ENCODE measurements at regions not wholly inside any gene's neighbourhood (a gene's known extent, or its start where the extent isn't known, plus 50 kb on each side); places are given as distances from the start of the nearest gene placed in this dataset.

GRCh38 chr1:73804935-73805334 is 393.0 kb downstream of the LRRIQ3 start:
- DNase-seq (no peak), ATAC-seq (no peak)
- no peak for TF ChIP-seq POLR2A (IDR thresholded peaks at IDR 0.05)
- no peak for TF ChIP-seq CTCF (IDR thresholded peaks at IDR 0.05)
- peaks cover 4% of the 10 kb centered on the region for H3K4me1 ChIP-seq
- no peaks in the 10 kb centered on the region for H3K36me3 ChIP-seq (replicated peaks in 1 of 2; ENCODE audit: insufficient read depth in 1 of 2, low read depth in 2 of 2)
- no peaks in the 10 kb centered on the region for H3K27me3 ChIP-seq
- intact Hi-C loops (cut with DNase I) = no loop called here
- H3K4me3 ChIP-seq = no peak overlapping the region
- no peaks in the 10 kb centered on the region for H3K9me3 ChIP-seq
- H3K27ac ChIP-seq = no peak overlapping the region
- 65 to 78% methylated on average over 3 of the region's 3 CpGs for WGBS, 2 donors

- DNase-seq = no peak
- 23% methylated on average over 4 of the region's 4 CpGs for WGBS, 2 donors
- no peak for ATAC-seq
Observed at GRCh38 chr1:73803380-73803779, 394.6 kb downstream of the LRRIQ3 start.

GRCh38 chr1:73801912-73802429 is 396.0 kb downstream of the LRRIQ3 start:
- Histone ChIP-seq H3K9me3 (no peaks in the 10 kb centered on the region), H3K4me3 (no peak overlapping the region), H3K36me3 (replicated peaks in 1 of 2; ENCODE audit: insufficient read depth in 1 of 2, low read depth in 2 of 2) (no peaks in the 10 kb centered on the region), H3K4me1 (peaks cover 4% of the 10 kb centered on the region), H3K27me3 (no peaks in the 10 kb centered on the region), H3K27ac (no peak overlapping the region)
- intact Hi-C loops (cut with DNase I) = no loop called here
- WGBS, 2 donors = 24 to 37% methylated on average over 1 of the region's 1 CpG
- no peak for TF ChIP-seq CTCF (IDR thresholded peaks at IDR 0.05)
- no peak for TF ChIP-seq POLR2A (IDR thresholded peaks at IDR 0.05)
- DNase-seq (no peak), ATAC-seq (no peak)

More at GRCh38 chr1:73803380-73803779, 394.6 kb downstream of the LRRIQ3 start:
- no peaks in the 10 kb centered on the region for H3K9me3 ChIP-seq
- no peaks in the 10 kb centered on the region for H3K27me3 ChIP-seq
- H3K4me1 ChIP-seq = peaks cover 4% of the 10 kb centered on the region
- H3K27ac ChIP-seq = no peak overlapping the region
- H3K4me3 ChIP-seq = no peak overlapping the region
- intact Hi-C loops (cut with DNase I) = no loop called here
- H3K36me3 ChIP-seq (replicated peaks in 1 of 2; ENCODE audit: insufficient read depth in 1 of 2, low read depth in 2 of 2) = no peaks in the 10 kb centered on the region
- no peak for TF ChIP-seq POLR2A (IDR thresholded peaks at IDR 0.05)
- no peak for TF ChIP-seq CTCF (IDR thresholded peaks at IDR 0.05)

- TF ChIP-seq POLR2A (IDR thresholded peaks at IDR 0.05) (no peak), CTCF (IDR thresholded peaks at IDR 0.05) (no peak)
- Histone ChIP-seq H3K4me1 (peaks cover 4% of the 10 kb centered on the region), H3K27ac (no peak overlapping the region), H3K4me3 (no peak overlapping the region), H3K36me3 (replicated peaks in 1 of 2; ENCODE audit: insufficient read depth in 1 of 2, low read depth in 2 of 2) (no peaks in the 10 kb centered on the region), H3K27me3 (no peaks in the 10 kb centered on the region), H3K9me3 (no peaks in the 10 kb centered on the region)
- ATAC-seq = no peak
- 44 to 48% methylated on average over 2 of the region's 2 CpGs for WGBS, 2 donors
- DNase-seq = no peak
- intact Hi-C loops (cut with DNase I) = no loop called here
Observed at GRCh38 chr1:73800376-73800775, 397.6 kb downstream of the LRRIQ3 start.

GRCh38 chr1:73789965-73790364 is 408.0 kb downstream of the LRRIQ3 start:
- intact Hi-C loops (cut with DNase I) = no loop called here
- no peaks in the 10 kb centered on the region for H3K36me3 ChIP-seq (replicated peaks in 1 of 2; ENCODE audit: insufficient read depth in 1 of 2, low read depth in 2 of 2)
- no peak overlapping the region for H3K27ac ChIP-seq
- H3K4me1 ChIP-seq = no peaks in the 10 kb centered on the region
- no peak for DNase-seq
- no peaks in the 10 kb centered on the region for H3K9me3 ChIP-seq
- no peak overlapping the region for H3K4me3 ChIP-seq
- TF ChIP-seq POLR2A (IDR thresholded peaks at IDR 0.05) = no peak
- no peak for TF ChIP-seq CTCF (IDR thresholded peaks at IDR 0.05)
- ATAC-seq = no peak
- no peaks in the 10 kb centered on the region for H3K27me3 ChIP-seq

Measured in body of pancreas (tissue), 4 donors.